IMR-90 (cell line): ENCODE measurements at regions not wholly inside any gene's neighbourhood (a gene's known extent, or its start where the extent isn't known, plus 50 kb on each side); places are given as distances from the start of the nearest gene placed in this dataset.

Experiments used
- ATAC-seq: fragments of 200-7000 bp; cut with Tn5 transposase; 2 replicates; pipeline ENCODE4 v1.9.1; 2020; ENCODE audit warnings: low read depth, mild to moderate bottlenecking, moderate library complexity
- BruUV-seq: library from RNA; stranded (reverse); fragments of 400-500 nt; replicated peaks from 2 replicates; lab custom pipeline; 2021; lab: Mats Ljungman, UMichigan
- CTCF ChIA-PET: fragments of 300-600 bp; formaldehyde crosslinking; extraction: SDS; loops from one replicate; lab custom pipeline; 2021; ENCODE audit warnings: antibody characterized with exemption; lab: Yijun Ruan, JAX
- POLR2A ChIA-PET: fragments of 300-600 bp; sonication (Branson Sonifier 250); formaldehyde crosslinking; loops from one replicate; lab custom pipeline; 2022; ENCODE audit warnings: antibody characterized with exemption; ENCODE audit not compliant: unreplicated experiment; lab: Charles Lee
- DNase-seq: peaks from one replicate; pipeline ENCODE4 v3.0.0; 2013
- H2AFZ ChIP-seq: replicated peaks from 2 replicates; pipeline ENCODE3; 2013; ENCODE audit warnings: low read length, mild to moderate bottlenecking; ENCODE audit not compliant: poor library complexity
- H2AK5ac ChIP-seq: 2 replicates; pipeline ENCODE4 v1.6.1; 2013; ENCODE audit warnings: low read depth, low read length, inconsistent platforms
- H2AK9ac ChIP-seq: replicated peaks from 2 replicates; pipeline ENCODE3; 2013; ENCODE audit warnings: mild to moderate bottlenecking, low read depth, low read length, moderate library complexity; ENCODE audit not compliant: poor library complexity
- H2BK120ac ChIP-seq: 2 replicates; pipeline ENCODE4 v1.6.1; 2013; ENCODE audit warnings: low read depth, low read length, inconsistent platforms
- H2BK15ac ChIP-seq: 3 replicates; pipeline ENCODE4 v1.6.1; 2013; ENCODE audit warnings: low read depth, low read length, inconsistent platforms
- H2BK20ac ChIP-seq: 2 replicates; pipeline ENCODE4 v1.6.1; 2013; ENCODE audit warnings: low read depth, mild to moderate bottlenecking, inconsistent platforms, low read length, moderate library complexity
- H2BK5ac ChIP-seq: 2 replicates; pipeline ENCODE4 v1.6.1; 2013; ENCODE audit warnings: mild to moderate bottlenecking, low read depth, low read length, inconsistent platforms; ENCODE audit not compliant: poor library complexity, severe bottlenecking
- H3K14ac ChIP-seq: replicated peaks from 2 replicates; pipeline ENCODE4 v1.6.1; 2013; ENCODE audit warnings: low read depth, low read length, inconsistent platforms
- H3K18ac ChIP-seq: 2 replicates; pipeline ENCODE4 v1.6.1; 2013; ENCODE audit warnings: low read depth, low read length, control low read depth
- H3K23ac ChIP-seq: 2 replicates; pipeline ENCODE4 v1.6.1; 2013; ENCODE audit warnings: low read depth, low read length, inconsistent platforms
- H3K27ac ChIP-seq: 2 replicates; pipeline ENCODE4 v1.5.1; 2013; ENCODE audit warnings: mild to moderate bottlenecking, control low read depth, low read length; ENCODE audit not compliant: insufficient read depth
- H3K27me3 ChIP-seq: 2 replicates; pipeline ENCODE4 v1.6.1; 2013; ENCODE audit warnings: low read length; ENCODE audit not compliant: control insufficient read depth, insufficient read depth
- H3K36me3 ChIP-seq: 2 replicates; pipeline ENCODE4 v1.6.1; 2013; ENCODE audit warnings: low read length, mixed read lengths; ENCODE audit not compliant: control insufficient read depth, insufficient read depth
- H3K4ac ChIP-seq: 2 replicates; pipeline ENCODE4 v1.6.1; 2013; ENCODE audit warnings: low read depth, low read length, inconsistent platforms
- H3K4me1 ChIP-seq: 2 replicates; pipeline ENCODE4 v1.6.1; 2013; ENCODE audit warnings: low read length, mixed read lengths; ENCODE audit not compliant: control insufficient read depth, insufficient read depth
- H3K4me2 ChIP-seq: 2 replicates; pipeline ENCODE4 v1.6.1; 2013; ENCODE audit warnings: low read depth, mild to moderate bottlenecking, control low read depth, low read length, moderate library complexity
- H3K4me3 ChIP-seq: 2 replicates; pipeline ENCODE4 v1.5.1; 2013; ENCODE audit warnings: low read depth, mild to moderate bottlenecking, control low read depth, low read length, moderate library complexity; ENCODE audit not compliant: insufficient read depth
- H3K56ac ChIP-seq: 2 replicates; pipeline ENCODE4 v1.6.1; 2013; ENCODE audit warnings: low read length, inconsistent platforms; ENCODE audit not compliant: insufficient read depth; ENCODE audit errors: extremely low read depth
- H3K79me1 ChIP-seq, 2 experiments: 2 replicates each; pipeline ENCODE4 v1.6.1; 2013; ENCODE audit warnings: low read length in 2 of 2, inconsistent platforms in 1 of 2, low read depth in 1 of 2
- H3K9ac ChIP-seq: 2 replicates; pipeline ENCODE4 v1.6.1; 2013; ENCODE audit warnings: low read depth, low read length, control low read depth
- H3K9me1 ChIP-seq: 2 replicates; pipeline ENCODE4 v1.6.1; 2013; ENCODE audit warnings: low read length, inconsistent platforms; ENCODE audit not compliant: insufficient read depth
- H3K9me3 ChIP-seq: 2 replicates; pipeline ENCODE4 v1.6.1; 2013; ENCODE audit warnings: low read length; ENCODE audit not compliant: control insufficient read depth, insufficient read depth
- H4K20me1 ChIP-seq: 2 replicates; pipeline ENCODE4 v1.6.1; 2013; ENCODE audit warnings: low read length, inconsistent platforms; ENCODE audit not compliant: insufficient read depth
- H4K5ac ChIP-seq: 2 replicates; pipeline ENCODE4 v1.6.1; 2013; ENCODE audit warnings: mild to moderate bottlenecking, low read depth, low read length, control low read depth
- H4K8ac ChIP-seq, 2 experiments: 2 replicates each; pipeline ENCODE4 v1.6.1; 2013; ENCODE audit warnings: low read depth in 2 of 2, low read length in 2 of 2, control low read depth in 1 of 2, inconsistent platforms in 1 of 2
- H4K91ac ChIP-seq: 2 replicates; pipeline ENCODE4 v1.6.1; 2013; ENCODE audit warnings: low read depth, low read length, inconsistent platforms; ENCODE audit not compliant: insufficient read depth
- CHD1 ChIP-seq: IDR thresholded peaks from 2 replicates; pipeline ENCODE4 v1.6.1; 2012; ENCODE audit warnings: low read depth, low read length, improper control_type of control experiment
- CTCF ChIP-seq: conservative IDR thresholded peaks from 2 replicates; pipeline ENCODE4 v1.5.1; 2012; ENCODE audit warnings: mild to moderate bottlenecking, low read depth, low read length, improper control_type of control experiment
- ELK1 ChIP-seq: fragments of 150-350 bp; IDR thresholded peaks from 2 replicates; pipeline ENCODE4 v1.6.1; 2016; ENCODE audit warnings: low read depth, mild to moderate bottlenecking, low read length, moderate library complexity, borderline replicate concordance
- MAZ ChIP-seq: IDR thresholded peaks from 2 replicates; pipeline ENCODE4 v1.6.1; 2012; ENCODE audit warnings: low read depth, mild to moderate bottlenecking, low read length, improper control_type of control experiment, moderate library complexity, borderline replicate concordance
- MXI1 ChIP-seq: IDR thresholded peaks from 2 replicates; pipeline ENCODE4 v1.6.1; 2012; ENCODE audit warnings: low read depth, mild to moderate bottlenecking, low read length, moderate library complexity, borderline replicate concordance
- NFE2L2 ChIP-seq: fragments of 150-350 bp; IDR thresholded peaks from 2 replicates; pipeline ENCODE4 v1.6.1; 2016; ENCODE audit warnings: low read depth, mild to moderate bottlenecking, low read length
- WGBS, 2 experiments: methylation state at CpG; one replicate each; pipeline versions ENCODE4 v1.1.5 to v1.1.7; 2013; ENCODE audit warnings: missing lambda C conversion rate in 2 of 2; ENCODE audit not compliant: insufficient read length in 1 of 2; ENCODE audit errors: extremely low coverage in 2 of 2; 5-methylcytosine and 5-hydroxymethylcytosine counted together
- dilution Hi-C: fragments of 300-500 bp; cut with HindIII; formaldehyde crosslinking; loops from one replicate; pipeline ENCODE4 v1.14.3; 2018; ENCODE audit warnings: low sequenced_read_pairs; ENCODE audit not compliant: unreplicated experiment
- in situ Hi-C: fragments of 300-500 bp; cut with MboI; formaldehyde crosslinking; loops from 3 replicates; pipeline ENCODE4 v1.14.3; 2019; ENCODE audit warnings: low sequenced_read_pairs, inconsistent platforms, mixed read lengths
- intact Hi-C: fragments of 100-400 bp; cut with micrococcal nuclease; formaldehyde crosslinking; loops from 2 replicates; pipeline ENCODE4 v1.10.0; 2022

- Histone ChIP-seq H4K8ac (no peak overlapping the region), H3K14ac (no peak overlapping the region), H2AK9ac (no peak overlapping the region), H2AK5ac (no peak overlapping the region), H2AFZ (no peak overlapping the region), H3K4me3 (no peak overlapping the region), H3K36me3 (no peaks in the 10 kb centered on the region), H2BK5ac (no peak overlapping the region), H4K20me1 (no peaks in the 10 kb centered on the region), H3K18ac (no peak overlapping the region), H4K5ac (no peak overlapping the region), H2BK20ac (no peak overlapping the region), H3K9me3 (no peaks in the 10 kb centered on the region), H4K91ac (no peak overlapping the region), H3K9ac (no peak overlapping the region), H3K27ac (no peak overlapping the region), H3K4me1 (no peaks in the 10 kb centered on the region), H2BK15ac (no peak overlapping the region), H3K4ac (no peak overlapping the region), H3K27me3 (no peaks in the 10 kb centered on the region), H3K9me1 (no peaks in the 10 kb centered on the region), H3K79me1 (no peaks in the 10 kb centered on the region), H3K56ac (no peak overlapping the region), H3K23ac (no peak overlapping the region), H3K4me2 (no peak overlapping the region), H2BK120ac (no peak overlapping the region)
- TF ChIP-seq NFE2L2 (no peak), MAZ (no peak), ELK1 (no peak), MXI1 (no peak), CHD1 (no peak), CTCF (no peak)
- dilution Hi-C loops: no loop called here
- DNase-seq (no peak), ATAC-seq (no peak)
- ChIA-PET CTCF (no interaction called here), POLR2A (no interaction called here)
- WGBS, 2 experiments: 83% methylated on average over 1 of the region's 4 CpGs; no CpG with 5 or more reads in 1 of the 2 experiments
- intact Hi-C loops: no loop called here
- BruUV-seq: no TSS peak
- in situ Hi-C loops: no loop called here
Measured at GRCh38 chrX:150164971-150165600, 198.0 kb upstream of the MAMLD1 start.
